ENCODE measurements at regions not wholly inside any gene's neighbourhood (a gene's known extent, or its start where the extent isn't known, plus 50 kb on each side); places are given as distances from the start of the nearest gene placed in this dataset.

- no peak for TF ChIP-seq CTCF (IDR thresholded peaks at IDR 0.05)
- TF ChIP-seq POLR2A (IDR thresholded peaks at IDR 0.05), result no peak
Observed at GRCh38 chr10:131579251-131580071, 267.9 kb upstream of the TCERG1L start.

Data from testis (tissue), 2 donors.